ENCODE measurements at regions not wholly inside any gene's neighbourhood (a gene's known extent, or its start where the extent isn't known, plus 50 kb on each side); places are given as distances from the start of the nearest gene placed in this dataset.

- Histone ChIP-seq H3K9ac (ENCODE audit: low read depth, low read length, poor library complexity, severe bottlenecking) (no peak overlapping the region), H4K20me1 (ENCODE audit: insufficient read depth, low read length, poor library complexity, severe bottlenecking) (no peaks in the 10 kb centered on the region), H3K36me3 (ENCODE audit: insufficient read depth, low read length) (no peaks in the 10 kb centered on the region), H3F3A (ENCODE audit: low read depth) (no peaks in the 10 kb centered on the region), H3K9me2 (replicated peaks; ENCODE audit: low read depth, low read length) (no peaks in the 10 kb centered on the region), H3K9me3 (ENCODE audit: insufficient read depth, low read depth, low read length) (no peaks in the 10 kb centered on the region), H3K4me2 (ENCODE audit: low read depth, low read length, poor library complexity, severe bottlenecking) (no peak overlapping the region), H3K79me2 (ENCODE audit: insufficient read depth, low read length) (no peaks in the 10 kb centered on the region), H3K4me3 (ENCODE audit: low read length, poor library complexity, severe bottlenecking) (no peak overlapping the region), H2AFZ (ENCODE audit: low read length) (no peak overlapping the region), H3K27me3 (ENCODE audit: insufficient read depth, low read length, poor library complexity, severe bottlenecking) (no peaks in the 10 kb centered on the region), H3K4me1 (ENCODE audit: insufficient read depth, low read length, poor library complexity, severe bottlenecking) (no peaks in the 10 kb centered on the region)
- TF ChIP-seq CTCF (conservative IDR thresholded peaks at IDR 0.05; ENCODE audit: low read length) (no peak), EZH2phosphoT487 (IDR thresholded peaks at IDR 0.05; ENCODE audit: borderline replicate concordance) (no peak)
These were observed 950.3 kb upstream of the ADGRL3 start for GRCh38 chr4:60249784-60250183.

GRCh38 chr4:60250657-60251056 is 949.5 kb upstream of the ADGRL3 start:
- H3K27me3 ChIP-seq (ENCODE audit: insufficient read depth, low read length, poor library complexity, severe bottlenecking) = no peaks in the 10 kb centered on the region
- H3K36me3 ChIP-seq (ENCODE audit: insufficient read depth, low read length) = no peaks in the 10 kb centered on the region
- no peak overlapping the region for H3K9ac ChIP-seq (ENCODE audit: low read depth, low read length, poor library complexity, severe bottlenecking)
- H3K9me3 ChIP-seq (ENCODE audit: insufficient read depth, low read depth, low read length) = no peaks in the 10 kb centered on the region
- no peak overlapping the region for H3K4me2 ChIP-seq (ENCODE audit: low read depth, low read length, poor library complexity, severe bottlenecking)
- no peaks in the 10 kb centered on the region for H4K20me1 ChIP-seq (ENCODE audit: insufficient read depth, low read length, poor library complexity, severe bottlenecking)
- H3K4me1 ChIP-seq (ENCODE audit: insufficient read depth, low read length, poor library complexity, severe bottlenecking) = no peaks in the 10 kb centered on the region
- H3K4me3 ChIP-seq (ENCODE audit: low read length, poor library complexity, severe bottlenecking) = no peak overlapping the region
- no peak overlapping the region for H2AFZ ChIP-seq (ENCODE audit: low read length)
- H3K79me2 ChIP-seq (ENCODE audit: insufficient read depth, low read length) = no peaks in the 10 kb centered on the region
- no peak for TF ChIP-seq CTCF (conservative IDR thresholded peaks at IDR 0.05; ENCODE audit: low read length)
- TF ChIP-seq EZH2phosphoT487 (IDR thresholded peaks at IDR 0.05; ENCODE audit: borderline replicate concordance) = no peak
- no peaks in the 10 kb centered on the region for H3K9me2 ChIP-seq (replicated peaks; ENCODE audit: low read depth, low read length)
- H3F3A ChIP-seq (ENCODE audit: low read depth) = no peaks in the 10 kb centered on the region

GRCh38 chr4:60259781-60260180 is 940.3 kb upstream of the ADGRL3 start:
- Histone ChIP-seq H3K36me3 (ENCODE audit: insufficient read depth, low read length) (no peaks in the 10 kb centered on the region), H3K79me2 (ENCODE audit: insufficient read depth, low read length) (no peaks in the 10 kb centered on the region), H3K4me2 (ENCODE audit: low read depth, low read length, poor library complexity, severe bottlenecking) (no peak overlapping the region), H3K9ac (ENCODE audit: low read depth, low read length, poor library complexity, severe bottlenecking) (no peak overlapping the region), H3K9me2 (replicated peaks; ENCODE audit: low read depth, low read length) (no peaks in the 10 kb centered on the region), H3F3A (ENCODE audit: low read depth) (no peaks in the 10 kb centered on the region), H3K9me3 (ENCODE audit: insufficient read depth, low read depth, low read length) (no peaks in the 10 kb centered on the region), H2AFZ (ENCODE audit: low read length) (no peak overlapping the region), H3K4me1 (ENCODE audit: insufficient read depth, low read length, poor library complexity, severe bottlenecking) (no peaks in the 10 kb centered on the region), H3K4me3 (ENCODE audit: low read length, poor library complexity, severe bottlenecking) (no peak overlapping the region), H4K20me1 (ENCODE audit: insufficient read depth, low read length, poor library complexity, severe bottlenecking) (no peaks in the 10 kb centered on the region), H3K27me3 (ENCODE audit: insufficient read depth, low read length, poor library complexity, severe bottlenecking) (no peaks in the 10 kb centered on the region)
- TF ChIP-seq EZH2phosphoT487 (IDR thresholded peaks at IDR 0.05; ENCODE audit: borderline replicate concordance) (no peak), CTCF (conservative IDR thresholded peaks at IDR 0.05; ENCODE audit: low read length) (no peak)
